PC-9 (cell line): ENCODE measurements at regions not wholly inside any gene's neighbourhood (a gene's known extent, or its start where the extent isn't known, plus 50 kb on each side); places are given as distances from the start of the nearest gene placed in this dataset.

Source experiments
- EZH2 ChIP-seq: fragments of 200-600 bp; sonication (generic); IDR thresholded peaks from 2 replicates; pipeline ENCODE4 v1.8.0; 2017; ENCODE audit warnings: antibody characterized with exemption, low read depth
- TF ChIP-seq, protein P1 (sequence below): fragments of 200-600 bp; sonication (generic); conservative IDR thresholded peaks from 2 replicates; pipeline ENCODE4 v1.6.1; 2017; ENCODE audit warnings: mixed run types, antibody characterized with exemption, mild to moderate bottlenecking, moderate library complexity

DNA sequence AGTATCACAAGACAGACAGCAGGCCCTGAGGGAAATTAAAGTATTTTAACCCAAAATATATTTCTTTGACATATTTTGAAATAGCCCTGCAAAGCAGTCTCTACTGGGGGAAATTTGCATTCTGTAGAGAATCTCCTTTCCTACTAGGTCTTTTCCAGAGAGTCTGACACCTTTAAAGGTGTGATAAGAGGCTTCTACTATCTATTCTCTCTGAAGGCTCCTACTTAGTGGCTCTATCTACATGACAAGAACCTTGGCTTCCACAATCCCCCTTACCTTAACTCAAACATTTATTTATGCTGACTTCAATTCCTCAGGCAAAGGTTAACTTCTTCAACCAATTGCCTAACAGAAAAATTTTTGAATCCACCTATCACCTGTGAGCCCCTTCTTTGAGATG, 174.6 kb upstream of the GALNT5 start:
- TF ChIP-seq, protein P1, sequence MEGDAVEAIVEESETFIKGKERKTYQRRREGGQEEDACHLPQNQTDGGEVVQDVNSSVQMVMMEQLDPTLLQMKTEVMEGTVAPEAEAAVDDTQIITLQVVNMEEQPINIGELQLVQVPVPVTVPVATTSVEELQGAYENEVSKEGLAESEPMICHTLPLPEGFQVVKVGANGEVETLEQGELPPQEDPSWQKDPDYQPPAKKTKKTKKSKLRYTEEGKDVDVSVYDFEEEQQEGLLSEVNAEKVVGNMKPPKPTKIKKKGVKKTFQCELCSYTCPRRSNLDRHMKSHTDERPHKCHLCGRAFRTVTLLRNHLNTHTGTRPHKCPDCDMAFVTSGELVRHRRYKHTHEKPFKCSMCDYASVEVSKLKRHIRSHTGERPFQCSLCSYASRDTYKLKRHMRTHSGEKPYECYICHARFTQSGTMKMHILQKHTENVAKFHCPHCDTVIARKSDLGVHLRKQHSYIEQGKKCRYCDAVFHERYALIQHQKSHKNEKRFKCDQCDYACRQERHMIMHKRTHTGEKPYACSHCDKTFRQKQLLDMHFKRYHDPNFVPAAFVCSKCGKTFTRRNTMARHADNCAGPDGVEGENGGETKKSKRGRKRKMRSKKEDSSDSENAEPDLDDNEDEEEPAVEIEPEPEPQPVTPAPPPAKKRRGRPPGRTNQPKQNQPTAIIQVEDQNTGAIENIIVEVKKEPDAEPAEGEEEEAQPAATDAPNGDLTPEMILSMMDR, result no peak
- TF ChIP-seq EZH2, result no peak
